H1 (cell line): ENCODE measurements at regions not wholly inside any gene's neighbourhood (a gene's known extent, or its start where the extent isn't known, plus 50 kb on each side); places are given as distances from the start of the nearest gene placed in this dataset.

Source experiments
- CEBPB ChIP-seq: IDR thresholded peaks from 2 replicates; pipeline ENCODE4 v1.6.1; 2012; ENCODE audit warnings: low read depth, low read length
- CTCF ChIP-seq, 3 experiments: IDR thresholded peaks; 1 replicate in 2 of 3; 2 replicates in 1 of 3; pipeline versions ENCODE4 v1.5.1 to v1.6.1; 2011; ENCODE audit warnings: low read length in 3 of 3, mild to moderate bottlenecking in 3 of 3, inconsistent platforms in 2 of 3, low read depth in 1 of 3, moderate library complexity in 1 of 3; ENCODE audit not compliant: insufficient read depth in 1 of 3; ENCODE audit errors: control extremely low read depth in 1 of 3
- EZH2 ChIP-seq: fragments of 200-600 bp; sonication (generic); IDR thresholded peaks from 2 replicates; pipeline ENCODE4 v1.7.1; 2012; ENCODE audit warnings: low read depth, mild to moderate bottlenecking, moderate library complexity, low read length, inconsistent platforms; ENCODE audit not compliant: severe bottlenecking
- JUND ChIP-seq: IDR thresholded peaks from 2 replicates; pipeline ENCODE4 v1.6.1; 2011; ENCODE audit warnings: mild to moderate bottlenecking, improper control_type of control experiment, low read length
- MAFK ChIP-seq: IDR thresholded peaks from 2 replicates; pipeline ENCODE4 v1.6.1; 2012; ENCODE audit warnings: low read depth, mild to moderate bottlenecking, improper control_type of control experiment, low read length
- NRF1 ChIP-seq: IDR thresholded peaks from 2 replicates; pipeline ENCODE4 v1.6.1; 2011; ENCODE audit warnings: mild to moderate bottlenecking, low read depth, low read length, improper control_type of control experiment
- POLR2AphosphoS5 ChIP-seq: IDR thresholded peaks from 2 replicates; pipeline ENCODE4 v1.6.1; 2011; ENCODE audit warnings: low read depth, low read length
- RAD21 ChIP-seq, 2 experiments: IDR thresholded peaks in 1 of 2; conservative IDR thresholded peaks in 1 of 2; 2 replicates each; pipeline ENCODE4 v1.6.1; 2011; ENCODE audit warnings: low read depth in 2 of 2, low read length in 2 of 2, improper control_type of control experiment in 1 of 2, inconsistent platforms in 1 of 2, mild to moderate bottlenecking in 1 of 2, moderate library complexity in 1 of 2
- SIN3A ChIP-seq, 2 experiments: IDR thresholded peaks in 1 of 2; conservative IDR thresholded peaks in 1 of 2; 2 replicates each; pipeline ENCODE4 v1.6.1; 2011 to 2012; ENCODE audit warnings: low read length in 2 of 2, improper control_type of control experiment in 1 of 2, low read depth in 1 of 2, mild to moderate bottlenecking in 1 of 2
- SP1 ChIP-seq: IDR thresholded peaks from 2 replicates; pipeline ENCODE4 v1.6.1; 2011; ENCODE audit warnings: low read depth, low read length
- TBP ChIP-seq: IDR thresholded peaks from 2 replicates; pipeline ENCODE4 v1.6.1; 2011; ENCODE audit warnings: low read depth, low read length, improper control_type of control experiment
- TCF12 ChIP-seq: IDR thresholded peaks from 2 replicates; pipeline ENCODE4 v1.6.1; 2011; ENCODE audit warnings: low read depth, mild to moderate bottlenecking, low read length
- USF2 ChIP-seq: IDR thresholded peaks from 2 replicates; pipeline ENCODE4 v1.6.1; 2011; ENCODE audit warnings: low read length, improper control_type of control experiment
- YY1 ChIP-seq: IDR thresholded peaks from 2 replicates; pipeline ENCODE4 v1.6.1; 2011; ENCODE audit warnings: low read depth, mild to moderate bottlenecking, low read length

- no peak for TF ChIP-seq CTCF (IDR thresholded peaks at IDR 0.05; ENCODE audit: control extremely low read depth in 1 of 3, insufficient read depth in 1 of 3, low read depth in 1 of 3, low read length in 3 of 3)
- no peak for TF ChIP-seq SIN3A (conservative IDR thresholded peaks at IDR 0.05 in 1 of 2, IDR thresholded peaks at IDR 0.05 in 1 of 2; ENCODE audit: low read depth in 1 of 2, low read length in 2 of 2)
- no peak for TF ChIP-seq CEBPB
- no peak for TF ChIP-seq SP1
- no peak for TF ChIP-seq TCF12
- TF ChIP-seq YY1: no peak
- TF ChIP-seq MAFK: no peak
- TF ChIP-seq JUND: no peak
- no peak for TF ChIP-seq RAD21 (IDR thresholded peaks at IDR 0.05 in 1 of 2, conservative IDR thresholded peaks at IDR 0.05 in 1 of 2; ENCODE audit: low read depth in 2 of 2, low read length in 2 of 2)
- no peak for TF ChIP-seq EZH2
- TF ChIP-seq NRF1: no peak
- TF ChIP-seq POLR2AphosphoS5: no peak
- no peak for TF ChIP-seq USF2
- TF ChIP-seq TBP: no peak
Observed at GRCh38 chr9:75570538-75570937, 319.9 kb upstream of the PCSK5 start.
